Erythroblast (primary cell): ENCODE measurements at regions not wholly inside any gene's neighbourhood (a gene's known extent, or its start where the extent isn't known, plus 50 kb on each side); places are given as distances from the start of the nearest gene placed in this dataset.

ENCODE experiments used
- GATA1 ChIP-seq: IDR thresholded peaks from 2 replicates; pipeline ENCODE4 v1.6.1; 2011; ENCODE audit warnings: low read depth, mild to moderate bottlenecking, control low read depth, low read length, moderate library complexity
- POLR2A ChIP-seq: IDR thresholded peaks from 2 replicates; pipeline ENCODE4 v1.6.1; 2011; ENCODE audit warnings: mild to moderate bottlenecking, low read length

GRCh38 chr6:119527231-119527578 lies 177.6 kb upstream of the MAN1A1 start:
- TF ChIP-seq POLR2A = no peak
- TF ChIP-seq GATA1 = no peak
